ENCODE measurements at regions not wholly inside any gene's neighbourhood (a gene's known extent, or its start where the extent isn't known, plus 50 kb on each side); places are given as distances from the start of the nearest gene placed in this dataset.
"Not testable (repeated sequence)": the region's sequence is repeated elsewhere in the genome, so short reads cannot be mapped to it uniquely, and the experiment has no call there.

GRCh38 chr16:62764572-62764971, 728.3 kb upstream of the CDH8 start:
- DNase-seq (ENCODE audit: extremely low read depth in 1 of 11, low read depth in 9 of 11, low spot score in 4 of 11), result no peak

GRCh38 chr16:62760398-62760797, 724.2 kb upstream of the CDH8 start:
- DNase-seq (ENCODE audit: extremely low read depth in 1 of 11, low read depth in 9 of 11, low spot score in 4 of 11), result no peak

GRCh38 chr16:62755938-62756337, 719.7 kb upstream of the CDH8 start:
- no peak for DNase-seq (ENCODE audit: extremely low read depth in 1 of 11, low read depth in 9 of 11, low spot score in 4 of 11)

- no peak for DNase-seq (ENCODE audit: extremely low read depth in 1 of 11, low read depth in 9 of 11, low spot score in 4 of 11)
These were observed 716.6 kb upstream of the CDH8 start for GRCh38 chr16:62752854-62753253.

- no peak for DNase-seq (ENCODE audit: extremely low read depth in 1 of 11, low read depth in 9 of 11, low spot score in 4 of 11)
These were observed 715.0 kb upstream of the CDH8 start for GRCh38 chr16:62751218-62751617.

- no peak for DNase-seq (ENCODE audit: extremely low read depth in 1 of 11, low read depth in 9 of 11, low spot score in 4 of 11)
These were observed 705.5 kb upstream of the CDH8 start for GRCh38 chr16:62741692-62742091.

GRCh38 chr16:62738666-62739460, 702.6 kb upstream of the CDH8 start:
- DNase-seq (ENCODE audit: extremely low read depth in 1 of 11, low read depth in 9 of 11, low spot score in 4 of 11), result no peak

GRCh38 chr16:62732092-62732491, 695.9 kb upstream of the CDH8 start:
- DNase-seq (ENCODE audit: extremely low read depth in 1 of 11, low read depth in 9 of 11, low spot score in 4 of 11), result no peak

- not testable (repeated sequence) for DNase-seq (ENCODE audit: extremely low read depth in 1 of 11, low read depth in 9 of 11, low spot score in 4 of 11)
These were observed 688.5 kb upstream of the CDH8 start for GRCh38 chr16:62724670-62725269.

- DNase-seq (ENCODE audit: extremely low read depth in 1 of 11, low read depth in 9 of 11, low spot score in 4 of 11), result no peak
These were observed 684.4 kb upstream of the CDH8 start for GRCh38 chr16:62720651-62721050.

- no peak for DNase-seq (ENCODE audit: extremely low read depth in 1 of 11, low read depth in 9 of 11, low spot score in 4 of 11)
These were observed 680.8 kb upstream of the CDH8 start for GRCh38 chr16:62717026-62717425.

GRCh38 chr16:62715701-62716100, 679.5 kb upstream of the CDH8 start:
- no peak for DNase-seq (ENCODE audit: extremely low read depth in 1 of 11, low read depth in 9 of 11, low spot score in 4 of 11)

GRCh38 chr16:62712566-62712965, 676.3 kb upstream of the CDH8 start:
- DNase-seq (ENCODE audit: extremely low read depth in 1 of 11, low read depth in 9 of 11, low spot score in 4 of 11), result no peak

- DNase-seq (ENCODE audit: extremely low read depth in 1 of 11, low read depth in 9 of 11, low spot score in 4 of 11), result no peak
These were observed 675.6 kb upstream of the CDH8 start for GRCh38 chr16:62711797-62712196.

GRCh38 chr16:62709794-62710193, 673.6 kb upstream of the CDH8 start:
- DNase-seq (ENCODE audit: extremely low read depth in 1 of 11, low read depth in 9 of 11, low spot score in 4 of 11), result no peak

GRCh38 chr16:62701426-62701825, 665.2 kb upstream of the CDH8 start:
- no peak for DNase-seq (ENCODE audit: extremely low read depth in 1 of 11, low read depth in 9 of 11, low spot score in 4 of 11)

GRCh38 chr16:62700426-62701294, 664.4 kb upstream of the CDH8 start:
- DNase-seq (ENCODE audit: extremely low read depth in 1 of 11, low read depth in 9 of 11, low spot score in 4 of 11), result no peak

- DNase-seq (ENCODE audit: extremely low read depth in 1 of 11, low read depth in 9 of 11, low spot score in 4 of 11), result no peak
These were observed 656.4 kb upstream of the CDH8 start for GRCh38 chr16:62692685-62693084.

GRCh38 chr16:62681819-62682218, 645.6 kb upstream of the CDH8 start:
- no peak for DNase-seq (ENCODE audit: extremely low read depth in 1 of 11, low read depth in 9 of 11, low spot score in 4 of 11)

GRCh38 chr16:62678796-62679195, 642.6 kb upstream of the CDH8 start:
- no peak for DNase-seq (ENCODE audit: extremely low read depth in 1 of 11, low read depth in 9 of 11, low spot score in 4 of 11)
